GM18861 (cell line): ENCODE measurements at regions not wholly inside any gene's neighbourhood (a gene's known extent, or its start where the extent isn't known, plus 50 kb on each side); places are given as distances from the start of the nearest gene placed in this dataset.

Source experiments
- ATAC-seq: cut with Tn5 transposase; IDR thresholded peaks from one replicate; pipeline ENCODE4 v1.9.1; 2021; ENCODE audit not compliant: unreplicated experiment

DNA sequence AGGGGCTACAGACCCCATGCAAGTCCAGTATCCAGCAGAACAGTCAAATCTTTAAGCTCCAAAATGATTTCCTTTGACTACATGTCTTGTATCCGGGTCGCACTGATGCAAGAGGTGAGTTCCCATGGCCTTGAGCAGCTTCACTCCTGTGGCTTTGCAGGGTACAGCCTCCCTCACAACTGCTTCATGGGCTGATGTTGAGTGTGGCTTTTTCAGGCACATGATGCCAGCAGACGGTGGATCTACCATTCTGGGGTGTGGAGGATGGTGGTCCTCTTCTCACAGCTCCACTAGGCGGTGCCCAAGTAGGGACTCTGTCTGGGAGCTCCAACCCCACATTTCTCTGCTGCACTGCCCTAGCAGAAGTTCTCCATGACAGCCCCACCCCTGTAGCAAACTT, 208.4 kb downstream of the INSIG2 start:
- ATAC-seq, result no peak

DNA sequence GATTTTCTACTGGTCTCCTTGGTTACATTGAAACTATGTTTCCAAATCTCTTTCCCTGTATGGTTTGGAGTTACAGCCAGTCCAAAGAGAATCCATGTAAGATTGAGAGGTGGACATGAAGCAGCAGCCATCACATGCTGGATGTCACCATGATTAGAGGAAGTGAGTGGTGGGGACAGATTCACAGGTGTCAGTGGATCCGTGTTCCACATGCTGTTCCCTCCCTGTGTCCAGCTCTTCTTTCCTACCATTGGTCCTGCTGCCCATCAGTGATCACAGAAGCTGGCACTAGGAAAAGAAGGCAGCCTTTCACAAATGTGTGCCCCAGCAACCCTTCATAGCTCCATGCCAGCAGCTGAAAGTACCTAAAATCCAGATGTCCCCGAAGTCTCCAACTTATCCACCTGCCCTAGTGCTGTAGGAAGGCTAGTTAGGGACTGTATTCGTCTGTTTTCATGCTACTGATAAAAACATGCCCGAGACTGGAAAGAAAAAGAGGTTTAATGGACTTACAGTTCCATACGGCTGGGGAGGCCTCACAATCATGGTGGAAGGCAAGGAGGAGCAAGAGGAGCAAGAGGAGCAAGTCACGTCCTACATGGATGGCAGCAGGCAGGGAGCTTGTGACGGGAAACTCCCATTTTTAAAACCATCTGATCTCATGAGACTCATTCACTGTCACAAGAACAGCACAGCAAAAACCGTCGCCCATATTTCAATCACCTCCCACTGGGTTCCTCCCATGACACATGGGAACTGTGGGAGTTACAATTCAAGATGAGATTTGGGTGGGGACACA, 207.5 kb downstream of the INSIG2 start:
- ATAC-seq, result no peak

DNA sequence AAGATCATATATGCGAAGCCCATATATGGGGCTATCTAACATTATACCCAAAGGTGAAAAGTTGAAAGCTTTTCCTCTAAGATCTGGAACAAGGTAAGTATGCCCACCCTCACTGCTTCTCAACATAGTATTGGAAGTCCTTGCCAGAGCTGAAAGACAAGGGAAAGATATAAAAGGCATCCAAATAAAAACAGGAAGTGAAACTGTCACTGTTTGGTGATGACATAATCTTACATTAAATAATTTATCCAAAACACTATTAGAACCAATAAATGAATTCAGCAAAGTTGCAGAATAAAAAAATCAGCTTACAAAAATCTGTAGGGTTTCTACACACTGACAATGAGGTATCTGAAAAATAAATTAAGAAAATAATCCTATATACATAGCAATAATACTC, 205.8 kb downstream of the INSIG2 start:
- no peak for ATAC-seq

DNA sequence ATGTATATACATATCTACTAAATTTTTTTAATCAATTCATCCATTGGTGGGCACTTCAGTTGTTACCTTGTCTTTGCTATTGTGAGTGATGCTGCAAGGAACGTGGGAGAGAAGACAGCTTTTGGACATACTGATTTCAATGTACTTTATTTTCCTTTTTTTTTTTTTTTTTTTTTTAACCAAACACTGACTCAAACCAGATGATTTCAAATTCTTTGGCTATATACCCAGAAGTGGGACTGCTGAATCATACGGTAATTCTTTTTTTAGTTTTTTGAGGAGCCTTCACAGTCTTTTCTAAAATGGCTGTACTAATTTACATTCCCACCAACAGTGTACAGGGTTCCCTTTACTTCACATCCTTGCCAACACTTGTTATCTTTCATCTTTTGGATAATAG, 204.7 kb downstream of the INSIG2 start:
- no peak for ATAC-seq

DNA sequence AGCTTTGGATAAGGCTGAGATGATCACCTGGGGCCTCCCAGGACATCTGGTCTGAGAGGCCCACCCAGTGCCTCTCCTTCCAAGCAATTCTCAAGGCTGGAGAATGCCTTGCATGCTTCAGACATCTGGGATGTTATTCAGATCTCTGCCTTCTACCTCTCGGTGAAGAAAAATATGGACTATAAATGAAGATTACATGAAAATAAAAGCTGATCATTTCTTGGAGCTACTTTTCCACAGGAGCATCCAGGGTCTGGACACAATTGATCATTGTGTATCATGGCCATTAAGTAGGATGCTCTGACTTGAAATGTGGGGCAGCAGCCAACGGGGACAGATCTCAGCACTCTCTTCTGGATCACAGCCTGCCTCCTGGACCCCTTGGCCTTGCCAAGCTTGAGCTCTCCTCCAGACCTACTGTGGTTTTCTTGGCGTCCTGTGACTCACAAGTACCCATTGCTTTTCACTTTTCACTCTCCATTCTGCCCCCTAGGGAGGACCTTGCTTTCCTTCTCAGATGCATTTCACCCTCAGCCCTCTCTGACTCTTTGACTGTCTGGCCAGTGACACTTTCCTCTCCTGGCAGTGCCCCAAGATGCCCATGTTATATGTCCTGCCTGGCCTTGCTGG, 203.1 kb downstream of the INSIG2 start:
- no peak for ATAC-seq

DNA sequence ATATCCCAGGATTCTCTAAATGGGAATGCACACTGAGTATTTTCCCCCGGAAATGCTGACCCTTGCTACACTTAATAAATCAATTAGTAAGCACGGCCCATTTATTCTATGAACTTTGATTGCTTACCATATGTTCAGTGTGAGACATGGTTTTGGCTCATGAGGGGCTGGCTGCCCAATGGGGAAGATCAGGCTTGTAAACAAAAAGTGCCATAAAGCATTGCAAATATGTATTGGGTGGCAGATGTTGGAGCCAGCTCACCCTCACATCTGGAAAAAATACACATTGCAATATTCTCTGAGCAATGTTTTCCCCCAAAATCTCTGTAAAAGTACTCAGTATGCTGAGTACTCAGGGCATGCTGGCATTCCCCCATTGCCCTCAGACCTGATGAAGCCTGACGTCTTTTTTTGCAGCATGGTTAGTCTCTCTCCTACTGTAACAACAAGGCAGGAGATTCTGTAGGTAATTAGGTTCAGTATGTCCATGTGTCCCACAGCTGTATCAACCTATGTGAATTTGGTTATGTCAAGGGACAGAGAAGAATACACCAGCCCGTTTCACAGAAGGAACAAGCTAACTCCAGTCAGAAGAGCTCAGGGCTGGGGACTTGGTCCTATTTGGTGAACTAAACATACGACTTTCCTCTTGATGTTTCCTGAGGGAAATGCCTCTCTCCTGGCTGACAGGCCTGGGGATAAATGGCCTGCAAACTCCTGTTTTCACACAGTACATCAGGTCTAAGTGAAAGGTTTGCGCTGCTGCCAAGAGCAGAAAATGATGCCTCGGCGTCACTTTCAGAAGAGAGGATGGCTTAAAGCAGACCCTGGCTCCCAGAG, 202.4 kb downstream of the INSIG2 start:
- no peak for ATAC-seq

DNA sequence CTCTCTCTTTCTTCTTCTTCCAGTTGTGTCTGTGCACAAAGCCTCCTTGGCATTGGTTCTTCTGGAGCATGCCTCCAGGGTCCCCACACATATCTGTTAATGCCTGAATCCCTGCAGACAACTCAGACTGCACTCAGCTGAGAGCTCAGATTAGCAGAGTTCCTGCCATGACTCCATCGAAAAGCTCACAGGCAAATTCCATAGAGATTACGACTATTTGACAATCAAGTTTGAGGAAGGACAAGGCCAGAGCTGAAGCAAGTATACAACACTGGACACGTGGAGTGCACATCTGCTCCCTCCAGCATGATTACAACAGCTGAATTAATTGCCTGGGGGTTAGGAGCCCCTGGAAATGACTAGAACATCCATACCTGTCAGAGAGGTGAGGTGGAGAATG, 190.7 kb downstream of the INSIG2 start:
- no peak for ATAC-seq

DNA sequence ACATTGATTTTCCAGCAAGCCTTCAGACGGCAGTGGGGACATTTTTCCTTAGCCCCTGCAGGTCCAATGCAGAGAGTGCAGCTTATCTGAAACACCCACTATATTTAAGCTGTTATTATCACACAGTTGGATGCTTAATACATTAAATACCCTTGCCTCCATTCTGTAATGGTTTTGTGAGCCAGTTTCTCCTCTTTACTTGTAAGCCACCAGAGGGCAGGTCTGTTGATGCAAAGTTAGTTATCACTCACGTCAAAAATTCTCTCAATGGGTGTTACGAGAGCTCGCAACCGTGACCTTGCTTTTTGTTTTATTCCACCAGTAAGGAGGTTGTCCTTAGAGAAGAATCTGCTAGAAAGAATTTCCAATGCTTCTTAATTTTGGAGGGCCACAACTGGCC, 189.8 kb downstream of the INSIG2 start:
- no peak for ATAC-seq

DNA sequence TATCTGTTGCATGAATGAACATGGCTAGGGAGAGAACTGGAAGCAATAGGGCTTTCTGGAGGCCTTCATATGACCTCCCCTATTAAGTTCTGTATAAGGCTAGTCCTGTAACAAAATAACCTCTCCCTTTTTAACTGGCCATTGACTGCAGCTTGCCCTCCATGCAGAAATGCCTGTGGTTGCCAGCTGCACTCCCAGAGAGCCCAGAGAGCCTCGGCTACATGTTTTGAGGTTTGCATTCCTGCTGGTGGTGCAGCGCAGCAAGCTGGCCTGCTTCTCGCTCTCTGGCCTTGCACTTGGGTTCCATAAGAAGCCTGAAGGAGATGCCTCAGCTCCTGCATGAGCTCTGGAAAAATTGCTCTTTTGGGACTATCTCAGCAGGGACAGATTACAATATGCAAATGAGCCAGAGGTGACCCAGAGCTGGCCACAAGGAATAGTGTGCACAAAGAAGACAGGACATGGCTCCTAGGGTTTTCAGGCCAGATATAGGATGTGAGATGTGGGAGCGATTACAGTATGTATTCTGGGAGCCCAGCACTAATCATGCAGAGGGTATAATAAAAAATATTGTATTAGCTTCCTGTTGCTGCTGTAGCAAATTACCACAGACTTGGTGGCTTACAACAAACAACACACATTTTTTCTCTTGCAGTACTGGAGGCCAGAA, 186.7 kb downstream of the INSIG2 start:
- ATAC-seq, result no peak

DNA sequence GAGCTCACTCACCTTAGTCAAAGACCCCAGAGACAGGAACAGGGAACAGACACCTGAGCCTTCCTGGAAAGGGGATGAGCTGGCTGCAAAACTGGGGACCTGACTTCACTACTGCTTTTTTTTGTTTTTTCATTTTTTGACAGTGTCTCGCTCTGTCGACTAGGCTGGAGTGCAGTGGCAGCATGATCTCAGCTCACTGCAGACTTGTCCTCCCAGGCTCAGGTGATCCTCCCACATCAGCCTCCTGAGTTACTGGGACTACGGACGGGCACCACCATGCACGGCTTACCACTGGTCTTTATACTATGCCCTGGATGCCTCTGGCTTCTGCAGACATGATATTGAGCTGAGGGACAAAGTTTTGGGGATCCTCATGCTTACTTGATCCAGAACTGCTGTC, 184.1 kb downstream of the INSIG2 start:
- ATAC-seq, result no peak

DNA sequence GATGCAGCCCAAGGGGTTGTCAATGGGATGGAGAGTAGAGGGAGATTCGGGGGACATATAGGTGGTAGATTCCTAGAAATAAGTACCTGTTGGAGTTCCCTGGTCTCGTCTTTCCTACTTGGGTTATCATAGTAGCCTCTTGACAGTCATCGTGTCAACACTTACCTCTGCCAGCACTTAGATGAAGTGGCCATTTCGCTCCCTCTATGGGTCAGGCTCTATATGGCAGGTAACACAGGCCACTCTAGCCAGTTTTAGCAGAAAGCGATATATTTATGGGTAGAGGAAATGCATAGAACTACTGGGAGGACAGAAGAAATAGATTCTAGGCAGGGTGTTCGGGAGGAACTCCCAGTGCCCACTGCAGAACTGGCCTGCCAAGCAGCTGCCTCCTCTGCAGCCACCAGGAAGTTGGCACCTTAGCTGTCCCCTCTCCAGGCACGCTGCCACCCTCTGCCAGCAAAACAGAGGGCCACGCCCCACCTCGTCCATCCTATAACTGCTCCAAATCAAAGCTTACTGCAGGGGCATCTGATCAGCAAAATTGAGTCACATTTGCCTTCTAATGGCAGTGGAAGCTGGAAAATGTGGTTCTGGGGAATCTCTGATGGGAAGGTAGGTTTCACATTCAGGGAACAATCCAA, 181.3 kb downstream of the INSIG2 start:
- no peak for ATAC-seq

DNA sequence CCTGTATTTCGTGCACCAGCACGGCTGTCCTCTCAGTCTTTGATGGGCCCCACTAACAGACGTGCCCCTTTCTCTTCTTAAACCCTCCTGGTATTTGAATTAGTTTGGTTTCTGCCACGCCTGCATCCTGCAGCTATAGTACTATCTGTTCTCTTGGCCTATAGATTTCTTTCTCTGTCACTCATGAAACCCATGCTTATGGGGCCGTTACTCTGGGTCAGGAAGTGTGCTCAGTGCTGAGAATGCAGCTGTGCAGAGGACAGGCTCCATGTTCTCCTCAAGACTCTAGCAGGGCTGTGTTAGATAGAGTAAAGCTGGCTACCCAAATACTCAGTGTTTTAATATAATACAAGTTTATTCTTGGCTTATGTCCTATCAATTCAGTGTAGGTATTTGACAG, 180.0 kb downstream of the INSIG2 start:
- ATAC-seq, result no peak

DNA sequence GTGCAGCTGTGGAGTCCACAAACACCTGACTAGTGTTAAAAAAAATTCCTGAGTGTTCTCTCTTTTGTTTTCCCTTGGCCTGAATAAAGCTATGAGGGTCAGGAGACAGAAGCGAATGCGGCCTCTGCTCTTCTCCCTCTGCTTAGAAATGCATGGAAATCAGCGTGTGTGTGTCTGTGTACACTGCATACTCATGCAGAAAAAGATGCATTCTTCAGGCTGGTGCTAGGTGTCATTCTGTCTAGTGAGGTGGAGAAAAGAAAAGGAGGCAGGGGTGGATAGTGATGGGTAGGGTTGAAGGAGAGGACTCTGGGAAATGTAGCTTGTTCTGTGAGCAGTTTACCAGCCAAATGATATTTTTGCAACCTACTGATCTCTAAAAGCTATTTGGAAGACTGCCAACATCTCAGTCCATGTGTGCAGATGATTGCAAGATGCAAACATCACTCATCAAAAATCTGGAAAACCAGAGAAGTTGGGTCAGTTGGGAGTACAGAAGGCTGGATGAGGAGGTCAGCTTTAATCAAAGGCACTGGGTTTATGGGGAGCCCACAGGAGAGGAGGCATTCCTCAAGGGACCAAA, 177.7 kb downstream of the INSIG2 start:
- no peak for ATAC-seq

DNA sequence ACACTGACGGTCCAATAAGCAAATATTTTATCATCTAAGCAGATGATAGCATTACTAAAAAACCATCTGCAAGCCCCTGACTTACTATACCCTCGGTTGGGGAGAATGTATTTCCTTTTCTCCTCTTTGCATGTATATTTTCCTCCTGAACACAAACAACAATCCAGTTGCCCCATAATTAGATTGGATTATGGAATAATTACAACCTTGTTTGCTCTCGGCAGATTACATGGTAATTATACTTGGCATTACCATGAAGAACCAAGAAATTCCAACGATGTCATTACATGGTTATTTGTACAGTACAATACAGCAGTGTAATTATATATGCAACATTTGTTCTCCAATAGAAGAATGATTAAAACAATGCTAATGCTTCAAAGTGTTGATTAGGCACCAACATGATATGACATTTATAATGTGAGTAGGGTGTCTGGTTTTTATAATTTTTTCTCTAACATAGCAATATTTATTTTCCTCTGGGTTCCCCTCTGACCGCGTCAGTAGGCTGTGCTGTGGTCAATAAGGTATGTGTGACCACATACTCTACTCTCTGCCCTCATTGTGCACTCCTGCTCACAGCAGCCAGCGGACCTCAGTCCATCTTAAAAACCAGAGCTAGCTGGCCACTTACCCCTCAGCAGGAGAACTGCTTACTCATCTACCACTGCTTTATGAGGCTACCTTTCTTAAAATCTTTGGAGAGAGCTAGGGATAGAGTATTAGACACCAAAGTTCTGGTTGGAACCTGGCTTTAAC, 176.1 kb downstream of the INSIG2 start:
- ATAC-seq, result no peak

DNA sequence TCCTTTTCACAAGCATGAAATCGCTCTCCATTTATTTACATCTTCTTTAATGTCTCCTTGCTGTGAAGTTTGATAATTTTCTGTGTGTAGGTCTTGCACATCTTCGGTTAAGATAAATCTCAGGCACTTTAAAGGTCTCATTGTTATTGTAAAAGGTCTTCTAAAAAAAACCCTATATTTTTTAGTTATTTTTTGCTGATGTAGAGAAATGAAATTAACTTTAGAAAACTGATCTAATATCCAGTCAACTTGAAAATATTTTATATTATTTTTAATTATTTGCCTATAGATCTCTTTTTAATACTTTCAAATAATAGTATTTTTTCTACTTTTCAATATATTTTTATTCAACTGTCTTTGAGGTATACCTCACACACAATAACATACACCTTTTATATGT, 169.4 kb downstream of the INSIG2 start:
- ATAC-seq, result no peak

DNA sequence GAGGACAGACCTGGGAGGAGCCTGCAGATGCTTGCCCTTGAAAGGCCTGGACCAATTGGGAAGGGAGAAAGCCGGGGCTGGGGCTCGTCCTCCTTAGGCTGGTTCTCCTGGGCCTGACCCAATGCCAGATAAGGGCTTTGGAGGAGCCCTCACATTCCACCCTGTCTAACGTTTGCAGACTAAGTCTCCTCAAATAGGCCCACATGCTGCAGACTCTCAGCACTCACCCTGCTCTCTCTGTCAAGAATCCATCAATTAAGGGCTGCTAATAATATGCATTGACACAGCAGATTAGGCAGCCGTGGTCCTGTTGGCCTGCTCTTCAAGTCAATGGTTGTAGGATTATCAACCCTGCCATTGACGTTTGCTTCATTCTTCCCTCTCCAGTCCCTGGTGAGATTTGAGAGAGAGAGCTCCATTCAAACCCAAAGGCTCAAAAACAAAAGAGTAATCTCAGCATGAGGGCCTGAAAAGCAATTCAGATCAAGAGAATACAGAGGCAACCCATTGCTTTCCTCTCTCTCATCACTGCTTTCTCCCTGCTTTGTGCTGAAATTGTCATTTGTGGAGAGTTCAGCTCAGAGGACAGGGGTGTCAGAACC, 167.6 kb downstream of the INSIG2 start:
- ATAC-seq, result no peak

DNA sequence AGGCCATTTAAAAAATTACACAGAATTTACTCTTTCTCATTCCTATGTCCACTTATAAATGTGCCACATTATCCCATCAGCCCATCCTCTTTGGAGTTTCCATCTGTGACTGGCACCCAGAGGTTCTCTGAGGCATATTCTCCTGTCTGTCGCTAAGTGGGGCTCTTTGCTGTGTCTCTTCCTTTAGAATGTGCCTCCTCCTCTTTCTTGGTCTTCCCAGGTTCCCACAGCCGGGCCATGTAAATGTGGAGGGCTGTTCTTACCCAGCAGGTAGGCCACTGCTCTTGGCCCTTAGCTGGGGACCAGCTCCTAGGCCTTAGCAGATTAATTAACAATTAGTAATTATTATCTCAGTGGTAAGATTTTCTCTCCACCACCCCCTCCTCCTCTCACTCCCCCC, 167.0 kb downstream of the INSIG2 start:
- ATAC-seq, result no peak

DNA sequence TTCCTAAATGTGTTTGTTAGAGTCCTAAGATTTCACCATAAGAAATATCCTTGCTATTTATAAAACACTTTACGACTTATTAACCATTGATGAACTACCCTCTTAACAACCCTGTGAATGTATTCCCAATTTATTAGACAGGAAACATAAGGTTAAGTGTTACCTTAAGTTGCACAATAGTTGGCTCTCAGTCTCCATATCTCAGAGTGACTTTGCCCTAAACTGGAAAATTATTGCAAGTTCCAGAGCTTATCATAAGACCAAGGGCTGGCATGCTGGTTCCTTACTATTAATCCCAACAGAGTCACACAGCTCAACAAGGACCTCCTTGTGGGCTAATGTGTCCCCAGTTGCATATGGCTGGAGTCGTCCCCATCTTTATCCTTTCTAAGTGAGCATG, 165.8 kb downstream of the INSIG2 start:
- ATAC-seq, result no peak

DNA sequence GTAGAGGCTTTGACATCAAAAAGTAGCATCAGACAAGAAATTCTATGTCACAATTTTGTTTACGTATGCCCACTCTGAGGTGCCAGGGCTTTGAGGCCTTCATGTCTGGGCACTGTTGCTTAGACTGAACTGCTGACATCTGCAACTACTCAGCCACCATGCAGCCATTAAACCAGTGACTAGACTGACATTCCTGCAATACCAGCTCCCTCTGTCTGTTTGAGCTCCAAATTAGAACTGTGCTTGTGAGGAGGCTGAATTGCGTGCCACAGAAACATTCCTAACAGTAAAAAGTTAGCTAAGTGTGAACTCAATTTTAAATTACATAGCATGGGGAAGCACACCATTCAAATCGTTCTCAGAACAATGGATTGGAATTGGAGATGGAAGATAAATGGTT, 163.2 kb downstream of the INSIG2 start:
- no peak for ATAC-seq
